ENCODE measurements at regions not wholly inside any gene's neighbourhood (a gene's known extent, or its start where the extent isn't known, plus 50 kb on each side); places are given as distances from the start of the nearest gene placed in this dataset.
"Not testable (repeated sequence)": the region's sequence is repeated elsewhere in the genome, so short reads cannot be mapped to it uniquely, and the experiment has no call there.

- no peak for DNase-seq (ENCODE audit: low spot score)
Measured at GRCh38 chr2:209049608-209050007, 374.2 kb upstream of the MAP2 start.

GRCh38 chr2:209062210-209062609 is 361.6 kb upstream of the MAP2 start:
- DNase-seq (ENCODE audit: low spot score), result no peak

- DNase-seq (ENCODE audit: low spot score), result no peak
Measured at GRCh38 chr2:209070262-209070661, 353.6 kb upstream of the MAP2 start.

DNA sequence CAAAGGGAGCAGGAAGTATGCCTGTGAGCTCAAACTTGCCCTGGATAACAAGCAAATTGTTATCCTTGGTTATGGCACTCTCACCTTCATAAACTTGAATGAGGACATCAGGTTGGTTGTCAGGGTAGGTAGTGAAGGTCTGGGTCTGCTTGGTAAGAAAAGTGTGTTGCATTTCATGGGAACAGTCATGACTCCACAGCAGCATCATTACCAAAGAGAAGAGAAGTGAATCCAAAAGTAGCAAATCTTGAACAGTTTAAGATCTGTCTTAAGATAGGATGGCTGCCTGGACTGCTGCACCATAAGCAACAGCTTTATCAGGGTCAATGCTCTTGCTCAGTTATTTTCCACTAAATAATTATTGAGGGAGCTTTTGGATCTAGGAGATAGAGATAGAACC is 350.7 kb upstream of the MAP2 start:
- no peak for DNase-seq (ENCODE audit: low spot score)

- DNase-seq (ENCODE audit: low spot score), result no peak
Measured at GRCh38 chr2:209074711-209075110, 349.1 kb upstream of the MAP2 start.

DNA sequence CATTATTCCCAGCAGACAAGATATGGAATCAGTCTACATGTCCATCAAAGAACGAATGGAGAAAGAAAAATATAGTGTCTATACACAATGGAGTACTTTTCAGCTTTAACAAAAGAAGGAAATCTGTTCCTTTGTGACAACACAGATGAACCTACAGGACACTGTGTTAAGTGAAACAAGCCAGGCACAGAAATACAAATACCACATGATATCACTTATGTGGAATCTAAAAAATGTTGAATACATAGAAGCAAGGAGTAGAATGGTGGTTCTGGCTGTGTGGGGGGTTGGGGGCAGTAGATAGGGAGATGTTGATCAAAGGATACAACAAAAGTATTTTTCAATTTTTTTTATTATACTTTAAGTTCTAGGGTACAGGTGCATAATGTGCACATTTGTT is 347.7 kb upstream of the MAP2 start:
- DNase-seq (ENCODE audit: low spot score), result no peak

GRCh38 chr2:209086761-209087160 is 337.1 kb upstream of the MAP2 start:
- no peak for DNase-seq (ENCODE audit: low spot score)

DNA sequence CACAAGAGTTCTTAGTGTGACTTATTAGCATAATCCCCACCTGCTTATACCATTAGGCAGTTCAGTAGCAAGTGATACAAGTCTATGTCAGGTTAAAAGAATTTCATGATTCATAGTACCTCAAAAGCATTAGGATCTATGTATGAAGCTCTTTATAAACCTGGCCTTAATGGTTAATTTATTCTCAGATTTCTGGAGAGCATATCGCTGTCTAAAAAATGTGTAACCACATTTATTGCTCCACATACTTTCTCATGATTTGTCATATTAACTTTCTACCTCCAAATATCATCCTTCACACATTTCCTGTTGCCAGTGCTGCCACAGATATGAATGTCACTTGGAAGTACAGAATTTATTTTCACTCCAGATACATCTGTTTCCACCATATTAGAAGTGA is 332.8 kb upstream of the MAP2 start:
- DNase-seq (ENCODE audit: low spot score), result no peak

- DNase-seq (ENCODE audit: low spot score), result no peak
Measured at GRCh38 chr2:209094221-209094620, 329.6 kb upstream of the MAP2 start.

DNA sequence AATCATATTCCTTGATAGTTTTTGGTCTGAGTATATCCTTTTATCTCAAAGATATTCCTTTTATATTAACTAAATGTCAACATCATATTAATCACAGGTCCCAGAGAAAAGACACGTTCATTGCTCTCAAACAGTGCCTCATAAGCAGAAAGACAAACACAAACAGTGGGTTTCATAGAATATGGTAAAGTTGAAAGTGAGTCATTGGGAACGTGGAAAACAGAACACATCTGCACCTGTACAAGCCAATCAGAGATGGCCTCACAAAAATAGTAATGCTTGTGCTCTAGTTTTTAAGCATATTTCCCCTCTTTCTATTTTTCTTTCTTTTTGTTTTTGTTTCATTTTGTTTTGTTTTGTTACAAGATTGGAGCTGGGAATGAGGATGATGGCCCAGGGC is 328.4 kb upstream of the MAP2 start:
- no peak for DNase-seq (ENCODE audit: low spot score)

DNA sequence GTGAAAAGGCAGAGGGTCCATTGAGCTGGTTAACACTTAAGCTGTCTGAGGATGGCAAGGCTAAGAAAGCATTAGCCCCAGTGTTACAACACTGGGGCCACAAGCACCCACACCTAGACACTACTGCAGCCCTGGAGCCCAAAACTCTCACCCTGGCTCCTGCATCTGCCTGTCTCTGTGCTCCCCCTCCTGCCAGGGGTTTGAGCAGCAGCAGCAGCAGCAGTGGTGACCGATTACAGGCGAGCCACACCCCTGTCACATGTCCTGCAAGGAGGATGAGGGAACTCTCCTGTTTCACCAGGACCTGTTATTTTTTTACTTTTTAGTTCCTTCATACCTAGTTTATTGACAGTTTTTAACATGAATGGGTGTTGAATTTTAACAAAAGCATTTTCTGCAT is 326.7 kb upstream of the MAP2 start:
- no peak for DNase-seq (ENCODE audit: low spot score)

DNA sequence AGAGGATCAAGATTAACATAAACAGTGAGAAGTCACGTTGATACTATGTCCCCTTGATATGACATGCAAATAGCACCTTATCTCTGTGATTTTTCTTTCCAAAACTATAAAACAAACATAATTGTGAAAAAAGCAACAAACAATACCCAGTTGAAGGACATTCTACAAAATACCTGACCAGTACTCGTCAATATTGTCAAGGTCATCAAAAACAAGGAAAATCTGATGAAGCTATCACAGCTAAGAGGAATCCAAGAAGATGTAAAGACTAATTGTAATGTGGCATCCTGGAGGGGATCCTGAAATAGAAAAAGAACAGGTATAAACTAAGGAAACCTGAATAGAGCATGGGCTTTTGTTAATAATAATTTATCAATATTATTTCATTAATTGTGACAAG is 321.5 kb upstream of the MAP2 start:
- no peak for DNase-seq (ENCODE audit: low spot score)

DNA sequence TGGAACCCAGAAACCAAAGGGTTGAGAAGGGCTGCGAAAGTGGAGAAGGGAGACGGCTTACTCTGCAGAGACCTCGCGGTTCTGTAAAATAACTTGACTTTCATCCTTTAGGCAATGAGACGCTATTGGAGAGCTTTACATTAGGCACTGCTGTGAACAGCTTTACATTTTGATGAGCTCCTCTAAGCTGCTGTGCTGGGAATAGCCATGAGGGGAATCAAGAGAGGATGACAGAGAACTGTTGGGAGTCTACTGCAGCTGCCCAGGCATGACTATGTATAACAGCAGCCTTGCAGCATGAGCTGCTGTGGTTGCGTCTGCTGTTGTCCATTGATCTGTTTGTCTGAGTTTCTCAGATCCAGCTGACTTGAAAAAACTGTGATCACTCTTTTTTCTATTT is 310.8 kb upstream of the MAP2 start:
- DNase-seq (ENCODE audit: low spot score), result no peak

- no peak for DNase-seq (ENCODE audit: low spot score)
Measured at GRCh38 chr2:209114588-209115240, 309.1 kb upstream of the MAP2 start.

- DNase-seq (ENCODE audit: low spot score), result no peak
Measured at GRCh38 chr2:209121691-209122090, 302.2 kb upstream of the MAP2 start.

DNA sequence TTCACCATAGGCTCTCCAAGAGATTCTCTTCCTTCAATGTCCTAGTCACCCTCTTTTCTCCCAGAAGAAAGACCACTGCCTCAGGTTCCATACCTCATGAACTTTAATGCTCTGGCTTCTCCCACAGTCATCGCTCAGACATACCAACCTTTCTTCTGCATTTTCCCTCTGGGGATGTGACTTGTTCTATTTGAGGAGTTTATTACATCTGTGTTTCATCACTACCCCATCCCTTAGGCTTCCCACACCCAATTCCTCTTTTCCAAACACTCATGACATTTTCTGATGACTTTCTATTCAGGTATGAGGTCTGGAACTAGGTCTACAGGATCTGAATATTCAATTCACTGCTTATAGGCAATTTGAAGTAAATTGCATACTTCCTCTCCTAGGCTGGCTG is 298.6 kb upstream of the MAP2 start:
- no peak for DNase-seq (ENCODE audit: low spot score)

DNA sequence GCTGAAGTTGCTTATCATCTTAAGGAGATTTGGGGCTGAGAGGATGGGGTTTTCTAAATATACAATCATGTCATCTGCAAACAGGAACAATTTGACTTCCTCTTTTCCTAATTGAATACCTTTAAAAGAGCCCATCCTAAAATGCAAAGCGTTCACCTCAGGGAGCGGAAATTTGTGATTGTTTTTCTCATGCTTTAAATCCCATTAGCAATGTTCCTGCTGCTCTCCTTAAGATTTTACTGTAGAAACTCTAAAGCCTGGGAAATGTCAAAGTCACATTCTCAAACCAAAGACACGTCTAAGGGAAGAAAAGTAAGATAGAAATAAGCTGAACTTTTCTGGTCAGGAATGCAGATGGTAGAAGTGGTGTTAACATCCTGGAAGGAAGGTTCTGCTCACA is 285.8 kb upstream of the MAP2 start:
- DNase-seq (ENCODE audit: low spot score), result no peak

DNA sequence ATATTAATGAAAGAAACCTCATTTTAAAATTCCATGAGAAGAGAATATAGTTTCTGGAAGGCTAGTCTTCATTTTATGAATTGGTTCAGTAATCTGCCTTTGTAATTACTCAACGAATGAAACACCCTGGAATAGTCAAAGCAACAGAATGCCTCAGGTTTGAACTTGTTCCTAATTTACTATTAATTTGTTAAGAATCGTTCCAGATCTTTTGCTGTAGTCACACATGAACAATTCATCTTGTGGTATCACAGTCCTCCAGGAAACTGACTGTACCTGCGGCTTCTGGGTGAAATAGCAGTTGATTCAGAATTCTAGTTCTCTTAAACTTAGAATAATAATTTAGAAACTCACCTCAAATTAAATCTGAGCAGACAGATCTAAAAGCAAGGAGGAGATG is 282.7 kb upstream of the MAP2 start:
- no peak for DNase-seq (ENCODE audit: low spot score)

DNA sequence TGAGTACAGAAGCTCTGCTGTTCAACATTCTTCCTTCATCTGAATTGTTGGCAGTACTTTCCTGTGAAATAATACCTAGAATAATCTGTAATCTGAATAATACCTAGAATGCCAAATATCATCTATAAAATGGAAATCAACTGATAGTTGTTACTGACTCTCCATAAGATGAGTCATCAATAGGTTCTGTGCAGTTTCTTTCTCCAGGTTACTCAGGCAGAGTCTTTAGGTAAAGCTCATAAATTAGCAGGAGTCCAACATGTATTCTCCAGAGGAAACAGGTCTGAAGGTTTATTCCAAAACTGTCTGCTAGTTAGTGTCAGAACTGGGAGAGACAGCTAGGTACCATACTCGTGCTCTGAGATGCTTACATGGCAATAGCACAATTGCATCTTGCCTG is 282.0 kb upstream of the MAP2 start:
- DNase-seq (ENCODE audit: low spot score), result no peak

DNA sequence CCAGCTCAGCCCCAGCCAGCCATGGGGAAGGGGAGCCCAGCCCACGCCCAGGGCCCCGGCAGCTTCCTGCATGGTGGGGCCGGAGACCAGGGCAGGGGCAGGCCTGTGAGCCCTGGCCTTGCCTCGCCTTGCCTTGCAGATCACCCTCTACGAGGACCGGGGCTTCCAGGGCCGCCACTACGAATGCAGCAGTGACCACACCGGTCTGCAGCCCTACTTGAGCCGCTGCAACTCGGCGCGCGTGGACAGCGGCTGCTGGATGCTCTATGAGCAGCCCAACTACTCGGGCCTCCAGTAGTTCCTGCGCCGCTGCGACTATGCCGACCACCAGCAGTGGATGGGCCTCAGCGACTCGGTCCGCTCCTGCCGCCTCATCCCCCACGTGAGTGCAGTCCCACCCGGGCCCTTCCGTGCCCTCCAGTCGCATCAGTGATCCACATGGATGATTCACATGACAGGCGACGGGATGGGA is 278.6 kb upstream of the MAP2 start:
- DNase-seq (ENCODE audit: low spot score), result not testable (repeated sequence)

GRCh38 chr2:209145941-209146681 is 277.7 kb upstream of the MAP2 start:
- DNase-seq (ENCODE audit: low spot score), result no peak

DNA sequence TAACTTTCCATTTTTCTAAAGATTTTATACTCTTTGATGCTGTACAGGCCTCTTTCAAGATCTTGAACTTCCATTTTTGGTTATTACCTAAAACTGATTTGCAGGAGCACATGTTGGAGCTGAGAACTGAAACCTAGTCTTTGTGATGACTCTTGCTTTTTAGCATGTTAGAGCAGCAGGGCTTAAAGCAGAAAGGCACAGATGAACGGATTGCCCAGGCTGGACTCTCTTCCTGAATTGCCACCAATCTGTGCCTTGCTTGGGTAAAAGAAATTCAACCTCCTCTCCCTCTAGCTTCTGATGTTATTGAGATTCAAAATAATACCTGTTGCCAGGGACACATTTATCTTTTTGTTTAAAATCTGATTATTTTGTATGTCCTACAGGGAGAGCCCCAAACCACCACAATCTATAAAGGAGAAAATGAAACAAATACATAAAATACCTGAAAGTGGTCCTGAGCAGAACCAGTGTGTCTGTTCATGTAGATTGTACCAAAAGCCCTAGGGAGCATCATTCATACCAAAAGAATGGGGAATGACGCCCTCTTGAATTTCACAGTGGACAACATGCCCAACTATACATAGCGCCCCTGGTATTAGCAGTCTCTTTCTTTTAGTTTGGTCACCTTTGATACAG is 277.0 kb upstream of the MAP2 start:
- DNase-seq (ENCODE audit: low spot score), result no peak

- no peak for DNase-seq (ENCODE audit: low spot score)
Measured at GRCh38 chr2:209147981-209148380, 275.9 kb upstream of the MAP2 start.

All from HT-29 (cell line).